Neuronal stem cell (in vitro differentiated cells): ENCODE measurements at regions not wholly inside any gene's neighbourhood (a gene's known extent, or its start where the extent isn't known, plus 50 kb on each side); places are given as distances from the start of the nearest gene placed in this dataset.
A peak's percentile ranks its signal among the peaks of the same experiment; 100 is the strongest.

Source experiments
- DNase-seq: peaks from one replicate; pipeline ENCODE4 v3.0.0-alpha.2; 2013; ENCODE audit warnings: low spot score
- H2AFZ ChIP-seq: one replicate; pipeline ENCODE4 v1.6.1; 2013; ENCODE audit warnings: mild to moderate bottlenecking, low read length, inconsistent platforms
- H2AK5ac ChIP-seq: 2 replicates; pipeline ENCODE4 v1.6.1; 2013; ENCODE audit warnings: low read depth, mild to moderate bottlenecking, inconsistent platforms, low read length, moderate library complexity, mixed read lengths
- H2BK120ac ChIP-seq: 2 replicates; pipeline ENCODE4 v1.6.1; 2013; ENCODE audit warnings: low read depth, mild to moderate bottlenecking, inconsistent platforms, low read length, moderate library complexity, mixed read lengths
- H2BK12ac ChIP-seq: one replicate; pipeline ENCODE4 v1.6.1; 2013; ENCODE audit warnings: low read length, inconsistent platforms
- H2BK15ac ChIP-seq: 2 replicates; pipeline ENCODE4 v1.6.1; 2013; ENCODE audit warnings: mild to moderate bottlenecking, low read length, inconsistent platforms, mixed read lengths
- H2BK5ac ChIP-seq: one replicate; pipeline ENCODE4 v1.6.1; 2013; ENCODE audit warnings: inconsistent platforms, mild to moderate bottlenecking, low read length, moderate library complexity
- H3K14ac ChIP-seq: one replicate; pipeline ENCODE4 v1.6.1; 2013; ENCODE audit warnings: low read length, inconsistent platforms
- H3K18ac ChIP-seq: 2 replicates; pipeline ENCODE4 v1.6.1; 2013; ENCODE audit warnings: low read length, inconsistent platforms
- H3K23ac ChIP-seq: 2 replicates; pipeline ENCODE4 v1.6.1; 2013; ENCODE audit warnings: low read depth, mild to moderate bottlenecking, mixed read lengths, low read length, inconsistent platforms; ENCODE audit not compliant: poor library complexity
- H3K27ac ChIP-seq: replicated peaks from 3 replicates; pipeline ENCODE4 v1.5.1; 2013; ENCODE audit warnings: low read length, inconsistent platforms
- H3K27me3 ChIP-seq, 3 experiments: 2 replicates each; pipeline ENCODE4 v1.6.1; 2013; ENCODE audit warnings: low read length in 3 of 3, mild to moderate bottlenecking in 2 of 3, inconsistent platforms in 1 of 3, low read depth in 1 of 3, mixed read lengths in 1 of 3, moderate library complexity in 1 of 3; ENCODE audit not compliant: control insufficient read depth in 3 of 3, insufficient read depth in 3 of 3
- H3K36me3 ChIP-seq, 2 donors: replicated peaks in 1 of 2; 2 replicates each; pipeline ENCODE4 v1.6.1; 2013; ENCODE audit warnings: low read length in 2 of 2; ENCODE audit not compliant: control insufficient read depth in 2 of 2, insufficient read depth in 2 of 2
- H3K4ac ChIP-seq: 2 replicates; pipeline ENCODE4 v1.6.1; 2013; ENCODE audit warnings: inconsistent platforms, mild to moderate bottlenecking, low read length, moderate library complexity
- H3K4me1 ChIP-seq, 2 donors: 1 replicate in 1 of 2; 2 replicates in 1 of 2; pipeline ENCODE4 v1.6.1; 2013; ENCODE audit warnings: low read length in 2 of 2, low read depth in 1 of 2; ENCODE audit not compliant: control insufficient read depth in 2 of 2, insufficient read depth in 1 of 2
- H3K4me2 ChIP-seq: one replicate; pipeline ENCODE4 v1.6.1; 2013; ENCODE audit warnings: mild to moderate bottlenecking, low read length, inconsistent platforms; ENCODE audit not compliant: insufficient read depth, poor library complexity, severe bottlenecking
- H3K4me3 ChIP-seq, 2 donors: 2 replicates each; pipeline ENCODE4 v1.5.1; 2013; ENCODE audit warnings: low read length in 2 of 2, mild to moderate bottlenecking in 2 of 2, inconsistent platforms in 1 of 2, moderate library complexity in 1 of 2
- H3K79me1 ChIP-seq: one replicate; pipeline ENCODE4 v1.6.1; 2013; ENCODE audit warnings: low read depth, mild to moderate bottlenecking, inconsistent platforms, low read length, moderate library complexity
- H3K9ac ChIP-seq: one replicate; pipeline ENCODE4 v1.6.1; 2013; ENCODE audit warnings: mild to moderate bottlenecking, low read depth, low read length, inconsistent platforms; ENCODE audit not compliant: poor library complexity
- H3K9me3 ChIP-seq, 2 donors: replicated peaks in 1 of 2; 2 replicates each; pipeline versions ENCODE3 to v1.6.1; 2013; ENCODE audit warnings: low read length in 2 of 2, mild to moderate bottlenecking in 2 of 2, inconsistent platforms in 1 of 2, low read depth in 1 of 2, mixed read lengths in 1 of 2, moderate library complexity in 1 of 2; ENCODE audit not compliant: control insufficient read depth in 2 of 2, insufficient read depth in 1 of 2
- H4K8ac ChIP-seq: one replicate; pipeline ENCODE4 v1.6.1; 2013; ENCODE audit warnings: low read depth, mild to moderate bottlenecking, inconsistent platforms, low read length, moderate library complexity
- H4K91ac ChIP-seq: one replicate; pipeline ENCODE4 v1.6.1; 2013; ENCODE audit warnings: low read length, low read depth, mild to moderate bottlenecking, inconsistent platforms; ENCODE audit not compliant: poor library complexity
- WGBS, 2 donors: extraction: QIAGEN DNeasy Blood & Tissue Kit; methylation state at CpG; one replicate each; pipeline ENCODE4 v1.1.7; 2013; ENCODE audit warnings: missing lambda C conversion rate in 2 of 2, mixed read lengths in 1 of 2; ENCODE audit not compliant: insufficient read length in 2 of 2, insufficient replicate concordance in 1 of 2; ENCODE audit errors: extremely low coverage in 2 of 2; 5-methylcytosine and 5-hydroxymethylcytosine counted together

DNA sequence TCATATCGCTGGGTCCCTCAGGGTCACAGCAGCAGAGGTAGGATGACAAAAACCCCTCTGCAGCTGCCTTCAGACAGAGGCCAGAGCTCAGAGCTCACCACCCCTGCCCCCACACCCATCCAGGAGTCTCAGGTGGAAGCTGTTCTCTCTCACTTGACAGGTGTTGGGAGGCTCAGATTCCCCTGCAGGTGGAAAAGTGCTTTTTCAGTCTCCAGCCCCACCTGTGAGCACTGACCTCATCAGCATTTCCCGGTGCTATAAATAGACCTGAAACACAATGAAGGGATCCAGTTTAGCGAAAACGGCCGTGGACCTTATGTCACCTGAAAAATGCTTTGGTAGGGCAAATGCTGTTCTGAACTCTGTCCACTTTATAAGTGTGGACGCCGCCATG lies 254.9 kb downstream of the NDUFA10 start:
- Histone ChIP-seq H3K36me3 (no peaks in the 10 kb centered on the region), H2BK5ac (no peak overlapping the region), H3K4me3 (no peak overlapping the region), H2AK5ac (no peak overlapping the region), H3K27me3 (peaks cover 0 to 6% (median 3%) of the 10 kb centered on the region in 3 experiments), H3K79me1 (no peaks in the 10 kb centered on the region), H4K91ac (no peak overlapping the region), H3K9me3 (peaks cover 0 to 9% of the 10 kb centered on the region in 2 donors), H3K27ac (no peak overlapping the region), H3K4ac (no peak overlapping the region), H2BK120ac (no peak overlapping the region), H2AFZ (no peak overlapping the region), H3K18ac (no peak overlapping the region), H3K14ac (no peak overlapping the region), H2BK15ac (no peak overlapping the region), H3K4me1 (no peaks in the 10 kb centered on the region), H3K4me2 (no peak overlapping the region), H3K23ac (no peak overlapping the region), H3K9ac (no peak overlapping the region), H4K8ac (no peak overlapping the region), H2BK12ac (no peak overlapping the region)
- no peak for DNase-seq
- WGBS, 2 donors, result no CpG with 5 or more reads among the region's 7 CpGs

DNA sequence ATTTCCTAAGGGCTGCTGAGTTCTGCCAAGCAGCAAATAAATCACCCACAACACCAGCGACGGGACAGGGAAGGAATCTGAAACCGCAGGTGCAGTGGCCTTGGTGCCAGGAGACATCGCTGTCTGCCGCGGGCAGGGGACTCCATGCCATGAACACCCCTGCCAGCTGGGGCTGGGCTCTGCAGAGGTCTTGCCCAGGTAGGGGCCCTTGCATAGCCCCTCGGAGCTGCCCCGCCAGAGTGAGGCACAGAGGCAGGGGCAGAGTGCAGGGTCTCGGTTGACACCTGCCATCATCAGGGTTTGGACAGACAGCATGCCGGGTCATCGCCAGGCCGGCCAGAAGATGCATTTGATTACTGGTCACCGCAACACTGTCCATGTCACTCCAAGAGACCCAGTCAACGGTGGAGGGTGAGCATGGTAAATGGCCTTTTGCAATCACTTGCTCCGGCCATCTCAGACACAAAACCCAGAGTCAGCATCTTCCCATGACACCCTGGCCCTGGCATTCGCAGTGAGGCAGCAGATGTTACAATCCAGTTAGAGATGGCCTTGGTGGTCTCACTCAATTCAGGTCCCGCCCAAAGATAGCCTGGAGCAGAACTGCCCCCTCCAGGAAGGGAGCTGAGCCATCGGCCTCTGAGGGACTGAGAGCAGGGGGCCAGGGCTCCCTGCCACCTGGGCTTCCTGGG lies 255.4 kb downstream of the NDUFA10 start:
- no peak for DNase-seq
- Histone ChIP-seq H3K27me3 (peaks cover 0 to 4% (median under 1%) of the 10 kb centered on the region in 3 experiments), H3K4me3 (no peak overlapping the region)

DNA sequence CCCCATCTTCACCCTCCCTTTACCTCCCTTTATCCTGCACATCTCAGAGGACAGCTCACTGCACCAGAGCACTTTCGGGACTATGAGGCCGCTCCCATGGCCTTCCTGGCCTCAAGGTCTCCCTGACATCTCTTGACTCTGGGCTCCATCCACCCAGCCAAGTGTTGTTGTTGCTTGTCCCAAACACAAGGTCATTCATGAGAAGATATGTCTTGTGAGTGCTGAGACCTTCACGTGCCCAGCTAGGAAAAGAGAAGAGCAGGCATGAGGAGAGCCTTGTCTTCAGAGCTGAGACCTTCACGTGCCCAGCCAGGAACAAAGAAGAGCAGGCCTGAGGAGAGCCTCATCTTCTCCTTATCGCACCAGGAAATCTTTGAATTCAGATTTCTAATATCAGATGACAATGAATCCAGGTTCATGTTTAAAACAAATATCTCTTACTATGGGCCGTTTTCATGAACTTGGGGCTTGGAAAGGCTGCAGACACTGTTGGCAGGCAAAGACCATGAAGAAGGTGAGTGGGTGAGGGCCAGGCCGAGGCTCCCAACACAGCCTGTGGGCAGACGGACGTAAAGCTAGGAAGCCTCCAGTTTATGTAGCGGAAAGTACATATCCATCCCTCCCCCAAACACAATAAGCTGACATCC lies 256.1 kb downstream of the NDUFA10 start:
- no peak overlapping the region for H4K91ac ChIP-seq
- H3K18ac ChIP-seq, result no peak overlapping the region
- no CpG with 5 or more reads among the region's 10 CpGs for WGBS, 2 donors
- no peak overlapping the region for H3K9ac ChIP-seq
- H3K27me3 ChIP-seq, result peaks cover 0 to 3% (median 0%) of the 10 kb centered on the region in 3 experiments
- H3K14ac ChIP-seq, result no peak overlapping the region
- H2BK15ac ChIP-seq, result no peak overlapping the region
- no peaks in the 10 kb centered on the region for H3K79me1 ChIP-seq
- H3K4me1 ChIP-seq, result no peaks in the 10 kb centered on the region
- DNase-seq, result no peak
- H4K8ac ChIP-seq, result no peak overlapping the region
- no peak overlapping the region for H3K4me3 ChIP-seq
- no peak overlapping the region for H3K4me2 ChIP-seq
- H2BK120ac ChIP-seq, result no peak overlapping the region
- H2BK5ac ChIP-seq, result no peak overlapping the region
- H3K23ac ChIP-seq, result peak overlapping the region; percentile 0
- H2BK12ac ChIP-seq, result no peak overlapping the region
- H2AFZ ChIP-seq, result no peak overlapping the region
- H3K27ac ChIP-seq, result no peak overlapping the region
- no peak overlapping the region for H3K4ac ChIP-seq
- H3K9me3 ChIP-seq, result peaks cover 0 to 9% of the 10 kb centered on the region in 2 donors
- H2AK5ac ChIP-seq, result peak overlapping the region; percentile 45
- H3K36me3 ChIP-seq, result no peaks in the 10 kb centered on the region

More for the DNA sequence above, 255.4 kb downstream of the NDUFA10 start:
- H3K4me1 ChIP-seq, result no peaks in the 10 kb centered on the region
- H3K27ac ChIP-seq, result no peak overlapping the region
- H4K8ac ChIP-seq, result no peak overlapping the region
- H3K9ac ChIP-seq, result no peak overlapping the region
- H3K4ac ChIP-seq, result no peak overlapping the region
- H2BK12ac ChIP-seq, result no peak overlapping the region
- H2AFZ ChIP-seq, result no peak overlapping the region
- H3K79me1 ChIP-seq, result no peaks in the 10 kb centered on the region
- H3K14ac ChIP-seq, result peak overlapping the region; percentile 44
- WGBS, 2 donors, result no CpG with 5 or more reads among the region's 18 CpGs
- H2BK15ac ChIP-seq, result no peak overlapping the region
- no peak overlapping the region for H3K4me2 ChIP-seq
- H3K36me3 ChIP-seq, result no peaks in the 10 kb centered on the region
- no peak overlapping the region for H2BK120ac ChIP-seq
- H4K91ac ChIP-seq, result no peak overlapping the region
- H3K18ac ChIP-seq, result no peak overlapping the region
- peak overlapping the region; percentile 45 for H2AK5ac ChIP-seq
- H3K9me3 ChIP-seq, result peaks cover 0 to 9% of the 10 kb centered on the region in 2 donors
- no peak overlapping the region for H2BK5ac ChIP-seq
- no peak overlapping the region for H3K23ac ChIP-seq

DNA sequence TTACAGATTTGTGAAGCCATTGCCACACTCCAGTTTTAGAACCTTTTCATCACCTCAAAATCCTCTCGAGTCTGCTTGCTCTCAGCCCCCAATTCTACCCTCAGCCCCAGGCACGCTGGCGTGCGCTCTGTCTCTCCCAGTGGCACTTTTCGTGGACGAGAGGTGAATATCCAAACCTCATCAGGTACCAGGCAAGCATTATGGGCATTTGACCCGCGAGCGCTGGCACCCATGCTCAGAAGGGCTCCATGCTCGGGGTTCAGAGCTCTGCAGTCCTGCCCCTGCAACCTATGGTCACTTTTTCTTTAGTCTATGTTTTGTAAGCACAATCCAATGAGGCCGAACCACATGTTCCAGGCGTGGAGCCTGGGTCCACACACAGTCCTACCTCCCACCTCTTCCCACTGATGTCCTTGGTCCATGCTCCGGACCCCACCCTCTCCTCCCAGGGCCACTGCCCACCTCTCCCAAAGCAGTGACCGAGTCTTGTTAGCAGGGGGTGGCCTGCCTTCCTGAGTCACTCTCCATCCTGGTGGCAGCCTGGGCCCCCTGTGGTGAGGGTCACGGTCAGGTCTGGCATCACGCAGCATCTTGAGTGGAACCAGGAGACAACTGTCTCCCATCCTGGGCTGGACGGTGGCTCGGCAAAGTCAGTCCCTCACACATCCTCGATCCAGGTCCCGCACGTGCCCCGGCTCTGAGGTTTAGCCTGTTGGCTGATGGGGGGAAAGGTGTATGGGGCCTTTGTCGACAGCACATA lies 256.9 kb downstream of the NDUFA10 start:
- Histone ChIP-seq H4K91ac (no peak overlapping the region), H4K8ac (no peak overlapping the region), H3K9me3 (peaks cover 0 to 9% of the 10 kb centered on the region in 2 donors), H2BK5ac (no peak overlapping the region), H3K79me1 (no peaks in the 10 kb centered on the region), H3K27me3 (peaks cover 0 to 3% (median 0%) of the 10 kb centered on the region in 3 experiments), H3K14ac (no peak overlapping the region), H2BK15ac (no peak overlapping the region), H3K27ac (no peak overlapping the region), H2AK5ac (no peak overlapping the region), H3K18ac (peak overlapping the region; percentile 20), H3K4ac (no peak overlapping the region), H3K4me2 (no peak overlapping the region), H3K4me1 (no peaks in the 10 kb centered on the region), H2BK12ac (no peak overlapping the region), H2BK120ac (no peak overlapping the region), H3K4me3 (no peak overlapping the region), H3K23ac (peak overlapping the region; percentile 0), H3K36me3 (no peaks in the 10 kb centered on the region), H2AFZ (no peak overlapping the region), H3K9ac (no peak overlapping the region)
- no peak for DNase-seq
- WGBS, 2 donors, result no CpG with 5 or more reads among the region's 23 CpGs
